HepG2 (cell line): ENCODE measurements at regions not wholly inside any gene's neighbourhood (a gene's known extent, or its start where the extent isn't known, plus 50 kb on each side); places are given as distances from the start of the nearest gene placed in this dataset.

Source experiments
- ATAC-seq: fragments of 200-7000 bp; cut with Tn5 transposase; 3 replicates; pipeline ENCODE4 v1.9.1; 2020; ENCODE audit warnings: mild to moderate bottlenecking, moderate library complexity
- BruUV-seq: library from RNA; stranded (reverse); fragments of 400-500 nt; replicated peaks from 2 replicates; lab custom pipeline; 2021; lab: Mats Ljungman, UMichigan
- CTCF ChIA-PET: fragments of 300-600 bp; formaldehyde crosslinking; extraction: SDS; loops from one replicate; lab custom pipeline; 2021; ENCODE audit warnings: low total read pairs, inconsistent platforms, low intra/inter-chr PET ratio; lab: Yijun Ruan, JAX
- POLR2A ChIA-PET: fragments of 350-600 bp; sonication (Branson Sonifier 250); formaldehyde crosslinking; loops from one replicate; lab custom pipeline; 2020; ENCODE audit warnings: antibody characterized with exemption, inconsistent platforms; lab: Yijun Ruan, JAX
- DNase-seq: peaks from one replicate; pipeline ENCODE4 v3.0.0-alpha.2; 2015; ENCODE audit warnings: low spot score
- FAIRE-seq: peaks from 3 replicates; lab custom pipeline; 2011; peaks lifted over from hg19 to GRCh38; lab: Jason Lieb, UNC
- H2AFZ ChIP-seq: one replicate; pipeline ENCODE4 v1.6.1; 2011; ENCODE audit warnings: low read length, inconsistent platforms
- H3K27ac ChIP-seq: fragments of 300-600 bp; 3 replicates; pipeline ENCODE4 v1.8.0; 2011; ENCODE audit warnings: mixed run types, mild to moderate bottlenecking, mixed read lengths, low read length, inconsistent platforms; ENCODE audit not compliant: insufficient read depth; ENCODE audit errors: extremely low read length
- H3K27me3 ChIP-seq, 2 experiments: fragments of 200-600 bp in 1 of 2; 2 replicates in 1 of 2; 3 replicates in 1 of 2; pipeline versions ENCODE4 v1.6.0 to v1.8.0; 2011; ENCODE audit warnings: low read length in 2 of 2, mild to moderate bottlenecking in 2 of 2, moderate library complexity in 2 of 2, inconsistent platforms in 1 of 2; ENCODE audit not compliant: insufficient read depth in 2 of 2, control insufficient read depth in 1 of 2
- H3K36me3 ChIP-seq, 2 experiments: fragments of 200-600 bp in 1 of 2; replicated peaks in 1 of 2; 2 replicates in 1 of 2; 3 replicates in 1 of 2; pipeline versions ENCODE4 v1.5.1 to v1.8.0; 2011; ENCODE audit warnings: low read length in 2 of 2, inconsistent platforms in 1 of 2; ENCODE audit not compliant: insufficient read depth in 2 of 2, control insufficient read depth in 1 of 2
- H3K4me1 ChIP-seq: 2 replicates; pipeline ENCODE4 v1.5.1; 2012; ENCODE audit warnings: low read length, inconsistent platforms; ENCODE audit not compliant: insufficient read depth
- H3K4me2 ChIP-seq: 2 replicates; pipeline ENCODE4 v1.6.0; 2011; ENCODE audit warnings: low read depth, low read length, inconsistent platforms
- H3K4me3 ChIP-seq, 3 experiments: fragments of 200-600 bp in 1 of 3; sonication (generic), shearing (Covaris generic) in 1 of 3; replicated peaks in 1 of 3; 2 replicates each; pipeline ENCODE4 v1.5.1; 2011 to 2016; ENCODE audit warnings: low read length in 3 of 3, inconsistent platforms in 2 of 3, low read depth in 2 of 3, mild to moderate bottlenecking in 2 of 3, control low read depth in 1 of 3, mixed read lengths in 1 of 3; ENCODE audit not compliant: insufficient read depth in 1 of 3
- H3K79me2 ChIP-seq: one replicate; pipeline ENCODE4 v1.6.1; 2011; ENCODE audit warnings: low read length, inconsistent platforms; ENCODE audit not compliant: insufficient read depth
- H3K9ac ChIP-seq: 2 replicates; pipeline ENCODE4 v1.6.0; 2011; ENCODE audit warnings: mild to moderate bottlenecking, low read depth, low read length, inconsistent platforms; ENCODE audit not compliant: insufficient read depth
- H3K9me3 ChIP-seq: 2 replicates; pipeline ENCODE4 v1.5.1; 2012; ENCODE audit warnings: mild to moderate bottlenecking, low read length
- H4K20me1 ChIP-seq: 2 replicates; pipeline ENCODE4 v1.6.0; 2011; ENCODE audit warnings: inconsistent platforms, mild to moderate bottlenecking, low read length, moderate library complexity; ENCODE audit not compliant: insufficient read depth
- ASH2L ChIP-seq: fragments of 300-600, 200-600 bp; sonication (generic); IDR thresholded peaks from 2 replicates; pipeline ENCODE4 v1.7.0; 2017; ENCODE audit warnings: low read depth, mild to moderate bottlenecking, moderate library complexity, mixed read lengths, low read length; ENCODE audit not compliant: insufficient read length
- CEBPB ChIP-seq: IDR thresholded peaks from 2 replicates; pipeline ENCODE4 v1.6.1; 2011; ENCODE audit warnings: low read depth, low read length, improper control_type of control experiment, borderline replicate concordance
- CHD2 ChIP-seq: IDR thresholded peaks from 2 replicates; pipeline ENCODE4 v1.6.1; 2011; ENCODE audit warnings: low read depth, low read length, improper control_type of control experiment
- GZF1 ChIP-seq: sonication (generic); formaldehyde crosslinking; IDR thresholded peaks from 2 replicates; pipeline ENCODE4 v1.5.1; 2020; ENCODE audit warnings: mild to moderate bottlenecking, missing genetic modification reagents
- KDM5B ChIP-seq: sonication (generic); formaldehyde crosslinking; IDR thresholded peaks from 2 replicates; pipeline ENCODE4 v1.4.0; 2020; ENCODE audit warnings: missing genetic modification reagents, mild to moderate bottlenecking, borderline replicate concordance
- NFE2L1 ChIP-seq: sonication (generic); formaldehyde crosslinking; IDR thresholded peaks from 2 replicates; pipeline ENCODE4 v1.4.0; 2020; ENCODE audit warnings: missing genetic modification reagents, mild to moderate bottlenecking, borderline replicate concordance
- NONO ChIP-seq, 2 experiments: fragments of 450-650 bp in 1 of 2; sonication (generic) in 1 of 2; formaldehyde crosslinking in 1 of 2; IDR thresholded peaks in 1 of 2; conservative IDR thresholded peaks in 1 of 2; 2 replicates each; pipeline versions ENCODE4 v1.6.1 to v1.8.0; 2017 to 2022; ENCODE audit warnings: mild to moderate bottlenecking in 1 of 2, missing genetic modification reagents in 1 of 2, moderate library complexity in 1 of 2
- NR1H2 ChIP-seq: sonication (generic); formaldehyde crosslinking; IDR thresholded peaks from 2 replicates; pipeline ENCODE4 v1.8.1; 2022; ENCODE audit warnings: low read depth, missing genetic modification reagents, borderline replicate concordance
- SATB2 ChIP-seq: sonication (generic); formaldehyde crosslinking; IDR thresholded peaks from 2 replicates; pipeline ENCODE4 v1.5.0; 2020; ENCODE audit warnings: missing genetic modification reagents
- SIN3A ChIP-seq: IDR thresholded peaks from 2 replicates; pipeline ENCODE4 v1.6.1; 2011; ENCODE audit warnings: low read depth, mild to moderate bottlenecking, control low read depth, low read length, borderline replicate concordance
- ZNF569 ChIP-seq: sonication (generic); formaldehyde crosslinking; IDR thresholded peaks from 2 replicates; pipeline ENCODE4 v1.5.0; 2020; ENCODE audit warnings: mild to moderate bottlenecking, missing genetic modification reagents, moderate library complexity, borderline replicate concordance
- ZZZ3 ChIP-seq: sonication (generic); formaldehyde crosslinking; IDR thresholded peaks from 2 replicates; pipeline ENCODE4 v1.4.0; 2020; ENCODE audit warnings: missing genetic modification reagents, mild to moderate bottlenecking, borderline replicate concordance
- WGBS: methylation state at CpG from one replicate; pipeline ENCODE4 v1.1.6; 2017; ENCODE audit warnings: low lambda C conversion rate; 5-methylcytosine and 5-hydroxymethylcytosine counted together
- in situ Hi-C: cut with HindIII; loops from 2 replicates; pipeline ENCODE4 v1.10.0; 2017; ENCODE audit warnings: low pct_unique_long_range_greater_than_20kb; ENCODE audit not compliant: extremely low pct_ligation_motif_present
- intact Hi-C: fragments of 100-400 bp; cut with micrococcal nuclease; formaldehyde crosslinking; loops from one replicate; pipeline ENCODE4 v1.10.0; 2022; ENCODE audit not compliant: unreplicated experiment
- TF ChIP-seq, protein P1 (sequence below): sonication (generic); formaldehyde crosslinking; IDR thresholded peaks from 2 replicates; pipeline ENCODE4 v1.5.1; 2020; ENCODE audit warnings: mild to moderate bottlenecking, missing genetic modification reagents, borderline replicate concordance
- TF ChIP-seq, protein P2 (sequence below): sonication (generic); formaldehyde crosslinking; IDR thresholded peaks from 2 replicates; pipeline ENCODE4 v1.4.0; 2020; ENCODE audit warnings: missing genetic modification reagents, borderline replicate concordance
- TF ChIP-seq, protein P3 (sequence below): sonication (generic); formaldehyde crosslinking; IDR thresholded peaks from 2 replicates; pipeline ENCODE4 v1.4.0; 2020; ENCODE audit warnings: mild to moderate bottlenecking, missing genetic modification reagents
- TF ChIP-seq, protein P4 (sequence below): IDR thresholded peaks from 2 replicates; pipeline ENCODE4 v1.6.1; 2016

DNA sequence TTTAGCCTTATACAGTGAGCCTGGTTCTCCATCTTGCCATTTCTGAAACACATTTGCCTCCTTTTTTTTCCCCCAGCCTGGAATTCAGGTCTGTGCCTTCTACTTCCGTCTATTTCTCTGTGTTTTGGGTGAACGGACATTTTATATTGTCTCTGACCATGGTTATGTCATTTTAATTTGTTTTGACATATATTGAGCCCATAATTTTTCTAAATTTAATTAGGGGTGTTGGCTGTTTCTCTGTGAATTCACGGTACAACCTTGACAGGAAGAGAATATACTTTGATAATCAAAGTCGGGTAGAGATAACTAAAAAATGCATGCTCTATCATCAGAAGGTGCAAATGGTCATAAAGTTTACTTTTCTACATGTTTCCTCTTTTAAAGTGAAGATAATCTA lies 361.4 kb downstream of the VGLL3 start:
- H2AFZ ChIP-seq: no peak overlapping the region
- no peaks in the 10 kb centered on the region for H4K20me1 ChIP-seq
- H3K4me1 ChIP-seq: no peaks in the 10 kb centered on the region
- no peaks in the 10 kb centered on the region for H3K27me3 ChIP-seq
- no peaks in the 10 kb centered on the region for H3K36me3 ChIP-seq
- under 1% methylated on average over 4 of the region's 4 CpGs for WGBS
- FAIRE-seq (no peak), ATAC-seq (no peak), DNase-seq (no peak)
- CTCF ChIA-PET: no interaction called here
- POLR2A ChIA-PET: no interaction called here
- no peaks in the 10 kb centered on the region for H3K79me2 ChIP-seq
- H3K9ac ChIP-seq: no peak overlapping the region
- no peak overlapping the region for H3K4me3 ChIP-seq
- H3K27ac ChIP-seq: no peak overlapping the region
- BruUV-seq: no TSS peak
- in situ Hi-C loops: no loop called here
- intact Hi-C loops: no loop called here
- H3K9me3 ChIP-seq: no peaks in the 10 kb centered on the region
- no peak overlapping the region for H3K4me2 ChIP-seq
- TF ChIP-seq SATB2 (CRISPR knock-in tag) (no peak), ZNF569 (CRISPR knock-in tag) (no peak), NFE2L1 (no peak), GZF1 (CRISPR knock-in tag) (no peak), ASH2L (no peak), CHD2 (no peak), ZZZ3 (CRISPR knock-in tag) (no peak), NONO (IDR thresholded peaks at IDR 0.05) (no peak), NONO (CRISPR knock-in tag; conservative IDR thresholded peaks at IDR 0.05) (no peak), SIN3A (no peak), NR1H2 (no peak), KDM5B (CRISPR knock-in tag) (no peak), CEBPB (no peak)
- TF ChIP-seq, protein P1, sequence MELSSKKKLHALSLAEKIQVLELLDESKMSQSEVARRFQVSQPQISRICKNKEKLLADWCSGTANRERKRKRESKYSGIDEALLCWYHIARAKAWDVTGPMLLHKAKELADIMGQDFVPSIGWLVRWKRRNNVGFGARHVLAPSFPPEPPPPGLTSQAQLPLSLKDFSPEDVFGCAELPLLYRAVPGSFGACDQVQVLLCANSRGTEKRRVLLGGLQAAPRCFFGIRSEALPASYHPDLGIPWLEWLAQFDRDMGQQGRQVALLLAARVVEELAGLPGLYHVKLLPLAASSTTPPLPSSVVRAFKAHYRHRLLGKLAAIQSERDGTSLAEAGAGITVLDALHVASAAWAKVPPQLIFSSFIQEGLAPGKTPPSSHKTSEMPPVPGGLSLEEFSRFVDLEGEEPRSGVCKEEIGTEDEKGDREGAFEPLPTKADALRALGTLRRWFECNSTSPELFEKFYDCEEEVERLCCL: no peak
- TF ChIP-seq, protein P2, sequence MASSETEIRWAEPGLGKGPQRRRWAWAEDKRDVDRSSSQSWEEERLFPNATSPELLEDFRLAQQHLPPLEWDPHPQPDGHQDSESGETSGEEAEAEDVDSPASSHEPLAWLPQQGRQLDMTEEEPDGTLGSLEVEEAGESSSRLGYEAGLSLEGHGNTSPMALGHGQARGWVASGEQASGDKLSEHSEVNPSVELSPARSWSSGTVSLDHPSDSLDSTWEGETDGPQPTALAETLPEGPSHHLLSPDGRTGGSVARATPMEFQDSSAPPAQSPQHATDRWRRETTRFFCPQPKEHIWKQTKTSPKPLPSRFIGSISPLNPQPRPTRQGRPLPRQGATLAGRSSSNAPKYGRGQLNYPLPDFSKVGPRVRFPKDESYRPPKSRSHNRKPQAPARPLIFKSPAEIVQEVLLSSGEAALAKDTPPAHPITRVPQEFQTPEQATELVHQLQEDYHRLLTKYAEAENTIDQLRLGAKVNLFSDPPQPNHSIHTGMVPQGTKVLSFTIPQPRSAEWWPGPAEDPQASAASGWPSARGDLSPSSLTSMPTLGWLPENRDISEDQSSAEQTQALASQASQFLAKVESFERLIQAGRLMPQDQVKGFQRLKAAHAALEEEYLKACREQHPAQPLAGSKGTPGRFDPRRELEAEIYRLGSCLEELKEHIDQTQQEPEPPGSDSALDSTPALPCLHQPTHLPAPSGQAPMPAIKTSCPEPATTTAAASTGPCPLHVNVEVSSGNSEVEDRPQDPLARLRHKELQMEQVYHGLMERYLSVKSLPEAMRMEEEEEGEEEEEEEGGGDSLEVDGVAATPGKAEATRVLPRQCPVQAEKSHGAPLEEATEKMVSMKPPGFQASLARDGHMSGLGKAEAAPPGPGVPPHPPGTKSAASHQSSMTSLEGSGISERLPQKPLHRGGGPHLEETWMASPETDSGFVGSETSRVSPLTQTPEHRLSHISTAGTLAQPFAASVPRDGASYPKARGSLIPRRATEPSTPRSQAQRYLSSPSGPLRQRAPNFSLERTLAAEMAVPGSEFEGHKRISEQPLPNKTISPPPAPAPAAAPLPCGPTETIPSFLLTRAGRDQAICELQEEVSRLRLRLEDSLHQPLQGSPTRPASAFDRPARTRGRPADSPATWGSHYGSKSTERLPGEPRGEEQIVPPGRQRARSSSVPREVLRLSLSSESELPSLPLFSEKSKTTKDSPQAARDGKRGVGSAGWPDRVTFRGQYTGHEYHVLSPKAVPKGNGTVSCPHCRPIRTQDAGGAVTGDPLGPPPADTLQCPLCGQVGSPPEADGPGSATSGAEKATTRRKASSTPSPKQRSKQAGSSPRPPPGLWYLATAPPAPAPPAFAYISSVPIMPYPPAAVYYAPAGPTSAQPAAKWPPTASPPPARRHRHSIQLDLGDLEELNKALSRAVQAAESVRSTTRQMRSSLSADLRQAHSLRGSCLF (CRISPR knock-in tag): no peak
- TF ChIP-seq, protein P3, sequence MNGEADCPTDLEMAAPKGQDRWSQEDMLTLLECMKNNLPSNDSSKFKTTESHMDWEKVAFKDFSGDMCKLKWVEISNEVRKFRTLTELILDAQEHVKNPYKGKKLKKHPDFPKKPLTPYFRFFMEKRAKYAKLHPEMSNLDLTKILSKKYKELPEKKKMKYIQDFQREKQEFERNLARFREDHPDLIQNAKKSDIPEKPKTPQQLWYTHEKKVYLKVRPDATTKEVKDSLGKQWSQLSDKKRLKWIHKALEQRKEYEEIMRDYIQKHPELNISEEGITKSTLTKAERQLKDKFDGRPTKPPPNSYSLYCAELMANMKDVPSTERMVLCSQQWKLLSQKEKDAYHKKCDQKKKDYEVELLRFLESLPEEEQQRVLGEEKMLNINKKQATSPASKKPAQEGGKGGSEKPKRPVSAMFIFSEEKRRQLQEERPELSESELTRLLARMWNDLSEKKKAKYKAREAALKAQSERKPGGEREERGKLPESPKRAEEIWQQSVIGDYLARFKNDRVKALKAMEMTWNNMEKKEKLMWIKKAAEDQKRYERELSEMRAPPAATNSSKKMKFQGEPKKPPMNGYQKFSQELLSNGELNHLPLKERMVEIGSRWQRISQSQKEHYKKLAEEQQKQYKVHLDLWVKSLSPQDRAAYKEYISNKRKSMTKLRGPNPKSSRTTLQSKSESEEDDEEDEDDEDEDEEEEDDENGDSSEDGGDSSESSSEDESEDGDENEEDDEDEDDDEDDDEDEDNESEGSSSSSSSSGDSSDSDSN: no peak
- TF ChIP-seq, protein P4, sequence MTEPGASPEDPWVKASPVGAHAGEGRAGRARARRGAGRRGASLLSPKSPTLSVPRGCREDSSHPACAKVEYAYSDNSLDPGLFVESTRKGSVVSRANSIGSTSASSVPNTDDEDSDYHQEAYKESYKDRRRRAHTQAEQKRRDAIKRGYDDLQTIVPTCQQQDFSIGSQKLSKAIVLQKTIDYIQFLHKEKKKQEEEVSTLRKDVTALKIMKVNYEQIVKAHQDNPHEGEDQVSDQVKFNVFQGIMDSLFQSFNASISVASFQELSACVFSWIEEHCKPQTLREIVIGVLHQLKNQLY: no peak
